ENCODE measurements at regions not wholly inside any gene's neighbourhood (a gene's known extent, or its start where the extent isn't known, plus 50 kb on each side); places are given as distances from the start of the nearest gene placed in this dataset.

- DNase-seq (no peak), ATAC-seq (ENCODE audit: low read depth) (no peak)
- H3K27me3 ChIP-seq (replicated peaks in 1 of 4; ENCODE audit: control extremely low read depth in 1 of 4, control insufficient read depth in 3 of 4, insufficient read depth in 4 of 4, low read length in 3 of 4) = no peaks in the 10 kb centered on the region
- Mint-ChIP-seq H3K4me3 (no peak overlapping the region), H3K27me3 (no peaks in the 10 kb centered on the region), H3K27ac (no peak overlapping the region), H3K9me3 (ENCODE audit: insufficient read depth) (peaks cover 3% of the 10 kb centered on the region), H3K4me1 (peaks cover 9% of the 10 kb centered on the region)
- ChIA-PET POLR2A (no interaction called here), CTCF (no interaction called here)
- 80% methylated on average over 3 of the region's 3 CpGs for WGBS (ENCODE audit: insufficient coverage)
- peaks cover 5 to 8% of the 10 kb centered on the region in 2 donors for H3K4me1 ChIP-seq (ENCODE audit: control insufficient read depth in 2 of 2, insufficient read depth in 2 of 2, low read length in 2 of 2)
- H3K36me3 ChIP-seq (replicated peaks in 1 of 2; ENCODE audit: control extremely low read depth in 1 of 2, control insufficient read depth in 1 of 2, extremely low read depth in 1 of 2, insufficient read depth in 2 of 2, low read length in 1 of 2) = no peaks in the 10 kb centered on the region
- no peaks in the 10 kb centered on the region for H3K79me2 ChIP-seq (ENCODE audit: control insufficient read depth, insufficient read depth, low read length)
- TF ChIP-seq, protein P1, sequence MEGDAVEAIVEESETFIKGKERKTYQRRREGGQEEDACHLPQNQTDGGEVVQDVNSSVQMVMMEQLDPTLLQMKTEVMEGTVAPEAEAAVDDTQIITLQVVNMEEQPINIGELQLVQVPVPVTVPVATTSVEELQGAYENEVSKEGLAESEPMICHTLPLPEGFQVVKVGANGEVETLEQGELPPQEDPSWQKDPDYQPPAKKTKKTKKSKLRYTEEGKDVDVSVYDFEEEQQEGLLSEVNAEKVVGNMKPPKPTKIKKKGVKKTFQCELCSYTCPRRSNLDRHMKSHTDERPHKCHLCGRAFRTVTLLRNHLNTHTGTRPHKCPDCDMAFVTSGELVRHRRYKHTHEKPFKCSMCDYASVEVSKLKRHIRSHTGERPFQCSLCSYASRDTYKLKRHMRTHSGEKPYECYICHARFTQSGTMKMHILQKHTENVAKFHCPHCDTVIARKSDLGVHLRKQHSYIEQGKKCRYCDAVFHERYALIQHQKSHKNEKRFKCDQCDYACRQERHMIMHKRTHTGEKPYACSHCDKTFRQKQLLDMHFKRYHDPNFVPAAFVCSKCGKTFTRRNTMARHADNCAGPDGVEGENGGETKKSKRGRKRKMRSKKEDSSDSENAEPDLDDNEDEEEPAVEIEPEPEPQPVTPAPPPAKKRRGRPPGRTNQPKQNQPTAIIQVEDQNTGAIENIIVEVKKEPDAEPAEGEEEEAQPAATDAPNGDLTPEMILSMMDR (IDR thresholded peaks at IDR 0.05) = no peak
- no peak for TF ChIP-seq EZH2 (IDR thresholded peaks at IDR 0.05; ENCODE audit: borderline replicate concordance, insufficient read depth, low read depth, low read length, poor library complexity, severe bottlenecking)
- H3K4me2 ChIP-seq (replicated peaks; ENCODE audit: low read depth, low read length, poor library complexity, severe bottlenecking) = no peak overlapping the region
- H3K9me3 ChIP-seq (ENCODE audit: control extremely low read depth in 1 of 3, control insufficient read depth in 2 of 3, insufficient read depth in 1 of 3, low read length in 2 of 3) = peaks cover 0 to 15% (median 0%) of the 10 kb centered on the region in 3 donors
- H3K27ac ChIP-seq (ENCODE audit: low read length in 2 of 2) = no peak overlapping the region
- H3K9ac ChIP-seq (ENCODE audit: low read length) = no peak overlapping the region
- intact Hi-C loops (cut with micrococcal nuclease) = no loop called here
- H3K4me3 ChIP-seq (ENCODE audit: control extremely low read depth in 1 of 5, extremely low read depth in 1 of 5, insufficient read depth in 1 of 5, low read depth in 2 of 5, low read length in 4 of 5) = no peak overlapping the region
- no peaks in the 10 kb centered on the region for H4K20me1 ChIP-seq (ENCODE audit: control insufficient read depth, insufficient read depth, low read length, poor library complexity, severe bottlenecking)
- H2AFZ ChIP-seq (ENCODE audit: insufficient read depth, low read depth, low read length, poor library complexity, severe bottlenecking) = no peak overlapping the region
These were observed 193.6 kb downstream of the MTCL1 start for GRCh38 chr18:8899000-8899399.

GRCh38 chr18:8900552-8900951 is 195.2 kb downstream of the MTCL1 start:
- H3K36me3 ChIP-seq (replicated peaks in 1 of 2; ENCODE audit: control extremely low read depth in 1 of 2, control insufficient read depth in 1 of 2, extremely low read depth in 1 of 2, insufficient read depth in 2 of 2, low read length in 1 of 2) = no peaks in the 10 kb centered on the region
- ChIA-PET POLR2A (no interaction called here), CTCF (interaction anchor here (0.6 to 1.1 kb wide), 2 partner anchors 10 to 143 kb away, joined by 4 to 5 read pairs; no protein-coding TSS in a partner anchor)
- intact Hi-C loops (cut with micrococcal nuclease) = no loop called here
- no peak overlapping the region for H3K9ac ChIP-seq (ENCODE audit: low read length)
- H3K4me3 ChIP-seq (ENCODE audit: control extremely low read depth in 1 of 5, extremely low read depth in 1 of 5, insufficient read depth in 1 of 5, low read depth in 2 of 5, low read length in 4 of 5) = no peak overlapping the region
- H3K4me2 ChIP-seq (replicated peaks; ENCODE audit: low read depth, low read length, poor library complexity, severe bottlenecking) = no peak overlapping the region
- peaks cover 12% of the 10 kb centered on the region for H3K4me1 Mint-ChIP-seq
- peaks cover 0 to 15% (median 0%) of the 10 kb centered on the region in 3 donors for H3K9me3 ChIP-seq (ENCODE audit: control extremely low read depth in 1 of 3, control insufficient read depth in 2 of 3, insufficient read depth in 1 of 3, low read length in 2 of 3)
- H3K27ac Mint-ChIP-seq = no peak overlapping the region
- H4K20me1 ChIP-seq (ENCODE audit: control insufficient read depth, insufficient read depth, low read length, poor library complexity, severe bottlenecking) = no peaks in the 10 kb centered on the region
- H3K9me3 Mint-ChIP-seq (ENCODE audit: insufficient read depth) = peaks cover 3% of the 10 kb centered on the region
- ATAC-seq (ENCODE audit: low read depth) = no peak
- 100% methylated on average over 2 of the region's 2 CpGs for WGBS (ENCODE audit: insufficient coverage)
- DNase-seq = no peak
- H3K4me3 Mint-ChIP-seq = no peak overlapping the region
- TF ChIP-seq EZH2 (IDR thresholded peaks at IDR 0.05; ENCODE audit: borderline replicate concordance, insufficient read depth, low read depth, low read length, poor library complexity, severe bottlenecking) = no peak
- TF ChIP-seq, protein P1 (IDR thresholded peaks at IDR 0.05) = no peak
- H3K79me2 ChIP-seq (ENCODE audit: control insufficient read depth, insufficient read depth, low read length) = no peaks in the 10 kb centered on the region
- no peak overlapping the region for H2AFZ ChIP-seq (ENCODE audit: insufficient read depth, low read depth, low read length, poor library complexity, severe bottlenecking)
- H3K27me3 Mint-ChIP-seq = no peaks in the 10 kb centered on the region
- H3K27ac ChIP-seq (ENCODE audit: low read length in 2 of 2) = no peak overlapping the region
- no peaks in the 10 kb centered on the region for H3K27me3 ChIP-seq (replicated peaks in 1 of 4; ENCODE audit: control extremely low read depth in 1 of 4, control insufficient read depth in 3 of 4, insufficient read depth in 4 of 4, low read length in 3 of 4)
- peaks cover 8 to 9% of the 10 kb centered on the region in 2 donors for H3K4me1 ChIP-seq (ENCODE audit: control insufficient read depth in 2 of 2, insufficient read depth in 2 of 2, low read length in 2 of 2)
